ENCODE measurements at regions not wholly inside any gene's neighbourhood (a gene's known extent, or its start where the extent isn't known, plus 50 kb on each side); places are given as distances from the start of the nearest gene placed in this dataset.

GRCh38 chr2:124978597-124978996 lies 953.5 kb downstream of the CNTNAP5 start (continued):
- no peak for TF ChIP-seq REST (IDR thresholded peaks at IDR 0.05; ENCODE audit: unreplicated experiment)
- no peak for TF ChIP-seq NANOG (IDR thresholded peaks at IDR 0.05; ENCODE audit: borderline replicate concordance)
- TF ChIP-seq ZNF331 (CRISPR knock-in tag; IDR thresholded peaks at IDR 0.05; ENCODE audit: low read depth) = no peak
- no peak for TF ChIP-seq ZNF114 (CRISPR knock-in tag; IDR thresholded peaks at IDR 0.05)
- TF ChIP-seq ETS1 (IDR thresholded peaks at IDR 0.05) = no peak

DNA sequence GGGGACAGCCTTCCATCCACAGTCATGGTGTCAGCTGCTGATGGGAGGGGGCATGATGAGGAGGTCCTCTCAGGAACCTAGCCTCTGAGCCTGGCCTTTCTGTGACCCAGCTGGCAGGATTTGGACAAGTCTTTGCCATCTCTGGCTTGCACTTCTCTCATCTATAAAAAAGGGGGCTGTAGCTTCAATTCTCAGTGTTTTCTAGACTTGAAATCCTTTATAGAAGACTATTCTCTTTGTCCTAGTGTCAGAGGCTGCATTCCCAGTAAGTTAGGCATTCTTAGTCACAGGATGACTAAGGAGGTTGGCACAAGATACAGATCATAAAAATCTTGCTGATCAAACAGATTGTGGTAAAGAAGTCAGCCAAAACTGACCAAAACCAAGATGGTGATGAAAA lies 958.5 kb downstream of the CNTNAP5 start:
- Histone ChIP-seq H3F3A (replicated peaks; ENCODE audit: low read depth) (no peaks in the 10 kb centered on the region), H3K36me3 (ENCODE audit: insufficient read depth) (no peaks in the 10 kb centered on the region), H3K4me2 (no peak overlapping the region), H4K20me1 (replicated peaks; ENCODE audit: insufficient read depth) (no peaks in the 10 kb centered on the region), H3K27me3 (ENCODE audit: insufficient read depth) (no peaks in the 10 kb centered on the region), H3K4me1 (ENCODE audit: insufficient read depth) (no peaks in the 10 kb centered on the region), H2AFZ (no peak overlapping the region), H3K27ac (ENCODE audit: low read depth) (no peak overlapping the region), H3K4me3 (no peak overlapping the region), H3K79me2 (replicated peaks; ENCODE audit: insufficient read depth) (no peaks in the 10 kb centered on the region), H3K9me2 (ENCODE audit: insufficient read depth) (peaks cover 6% of the 10 kb centered on the region; the same call in 1 of the 2 replicates)
- no peaks in the 10 kb centered on the region; the same call in 2 of the 3 replicates for H3K4me1 Mint-ChIP-seq
- no peak for DNase-seq (ENCODE audit: low spot score)
- H3K36me3 Mint-ChIP-seq (ENCODE audit: low read depth) = peaks cover 5% of the 10 kb centered on the region; the same call in 2 of the 3 replicates
- H3K4me3 Mint-ChIP-seq = no peak overlapping the region
- peaks cover 5% of the 10 kb centered on the region; the same call in 1 of the 3 replicates for H3K9me3 Mint-ChIP-seq
- peaks cover 4% of the 10 kb centered on the region for H3K27me3 Mint-ChIP-seq (ENCODE audit: insufficient read depth, low read depth, poor library complexity)
- no peak for ATAC-seq
- no peak overlapping the region for H3K27ac Mint-ChIP-seq
- TF ChIP-seq NANOG (IDR thresholded peaks at IDR 0.05; ENCODE audit: borderline replicate concordance) = no peak
- TF ChIP-seq CREB1 (CRISPR knock-in tag; IDR thresholded peaks at IDR 0.05; ENCODE audit: low read depth) = no peak
- TF ChIP-seq ETS1 (IDR thresholded peaks at IDR 0.05) = no peak

GRCh38 chr2:124985270-124985669 lies 960.2 kb downstream of the CNTNAP5 start:
- Histone ChIP-seq H3K4me3 (no peak overlapping the region), H3K27ac (ENCODE audit: low read depth) (no peak overlapping the region), H3K27me3 (ENCODE audit: insufficient read depth) (no peaks in the 10 kb centered on the region), H3K4me2 (no peak overlapping the region), H3K9me2 (ENCODE audit: insufficient read depth) (peaks cover 6% of the 10 kb centered on the region; the same call in 1 of the 2 replicates), H2AFZ (peak overlapping the region; percentile 63; the same call in 1 of the 2 replicates), H3K4me1 (ENCODE audit: insufficient read depth) (no peaks in the 10 kb centered on the region), H3F3A (replicated peaks; ENCODE audit: low read depth) (no peaks in the 10 kb centered on the region), H3K36me3 (ENCODE audit: insufficient read depth) (no peaks in the 10 kb centered on the region), H3K79me2 (replicated peaks; ENCODE audit: insufficient read depth) (no peaks in the 10 kb centered on the region), H4K20me1 (replicated peaks; ENCODE audit: insufficient read depth) (no peaks in the 10 kb centered on the region)
- DNase-seq (ENCODE audit: low spot score) (no peak), ATAC-seq (no peak)
- no peak overlapping the region for H3K27ac Mint-ChIP-seq
- peaks cover 5% of the 10 kb centered on the region; the same call in 1 of the 3 replicates for H3K9me3 Mint-ChIP-seq
- TF ChIP-seq NANOG (IDR thresholded peaks at IDR 0.05; ENCODE audit: borderline replicate concordance) (no peak), POLR2AphosphoS5 (IDR thresholded peaks at IDR 0.05; ENCODE audit: low read depth) (no peak), CREB1 (CRISPR knock-in tag; IDR thresholded peaks at IDR 0.05; ENCODE audit: low read depth) (no peak), ZNF114 (CRISPR knock-in tag; IDR thresholded peaks at IDR 0.05) (no peak), REST (IDR thresholded peaks at IDR 0.05; ENCODE audit: unreplicated experiment) (no peak), JUNB (IDR thresholded peaks at IDR 0.05; ENCODE audit: unreplicated experiment) (no peak), STAT1 (IDR thresholded peaks at IDR 0.05; ENCODE audit: unreplicated experiment) (no peak), ZNF331 (CRISPR knock-in tag; IDR thresholded peaks at IDR 0.05; ENCODE audit: low read depth) (no peak)
- TF ChIP-seq, protein P1, sequence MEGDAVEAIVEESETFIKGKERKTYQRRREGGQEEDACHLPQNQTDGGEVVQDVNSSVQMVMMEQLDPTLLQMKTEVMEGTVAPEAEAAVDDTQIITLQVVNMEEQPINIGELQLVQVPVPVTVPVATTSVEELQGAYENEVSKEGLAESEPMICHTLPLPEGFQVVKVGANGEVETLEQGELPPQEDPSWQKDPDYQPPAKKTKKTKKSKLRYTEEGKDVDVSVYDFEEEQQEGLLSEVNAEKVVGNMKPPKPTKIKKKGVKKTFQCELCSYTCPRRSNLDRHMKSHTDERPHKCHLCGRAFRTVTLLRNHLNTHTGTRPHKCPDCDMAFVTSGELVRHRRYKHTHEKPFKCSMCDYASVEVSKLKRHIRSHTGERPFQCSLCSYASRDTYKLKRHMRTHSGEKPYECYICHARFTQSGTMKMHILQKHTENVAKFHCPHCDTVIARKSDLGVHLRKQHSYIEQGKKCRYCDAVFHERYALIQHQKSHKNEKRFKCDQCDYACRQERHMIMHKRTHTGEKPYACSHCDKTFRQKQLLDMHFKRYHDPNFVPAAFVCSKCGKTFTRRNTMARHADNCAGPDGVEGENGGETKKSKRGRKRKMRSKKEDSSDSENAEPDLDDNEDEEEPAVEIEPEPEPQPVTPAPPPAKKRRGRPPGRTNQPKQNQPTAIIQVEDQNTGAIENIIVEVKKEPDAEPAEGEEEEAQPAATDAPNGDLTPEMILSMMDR (conservative IDR thresholded peaks at IDR 0.05; ENCODE audit: low read depth in 2 of 2) = no peak
- H3K27me3 Mint-ChIP-seq (ENCODE audit: insufficient read depth, low read depth, poor library complexity) = peaks cover 4% of the 10 kb centered on the region
- H3K4me3 Mint-ChIP-seq = no peak overlapping the region
- H3K4me1 Mint-ChIP-seq = no peaks in the 10 kb centered on the region; the same call in 2 of the 3 replicates
- H3K36me3 Mint-ChIP-seq (ENCODE audit: low read depth) = peaks cover 5% of the 10 kb centered on the region; the same call in 2 of the 3 replicates
